A673 (cell line): ENCODE measurements at regions not wholly inside any gene's neighbourhood (a gene's known extent, or its start where the extent isn't known, plus 50 kb on each side); places are given as distances from the start of the nearest gene placed in this dataset.

Source experiments
- EZH2 ChIP-seq: fragments of 200-600 bp; sonication (generic); IDR thresholded peaks from 2 replicates; pipeline ENCODE4 v1.6.1; 2017; ENCODE audit warnings: borderline replicate concordance, low read depth, mild to moderate bottlenecking, mixed read lengths, antibody characterized with exemption, low read length; ENCODE audit not compliant: poor library complexity, severe bottlenecking
- TF ChIP-seq, protein P1 (sequence below): fragments of 300-800, 200-600 bp; sonication (generic); conservative IDR thresholded peaks from 2 replicates; pipeline ENCODE4 v1.5.1; 2017; ENCODE audit warnings: low read depth, mild to moderate bottlenecking, antibody characterized with exemption, low read length, moderate library complexity, mixed read lengths

DNA sequence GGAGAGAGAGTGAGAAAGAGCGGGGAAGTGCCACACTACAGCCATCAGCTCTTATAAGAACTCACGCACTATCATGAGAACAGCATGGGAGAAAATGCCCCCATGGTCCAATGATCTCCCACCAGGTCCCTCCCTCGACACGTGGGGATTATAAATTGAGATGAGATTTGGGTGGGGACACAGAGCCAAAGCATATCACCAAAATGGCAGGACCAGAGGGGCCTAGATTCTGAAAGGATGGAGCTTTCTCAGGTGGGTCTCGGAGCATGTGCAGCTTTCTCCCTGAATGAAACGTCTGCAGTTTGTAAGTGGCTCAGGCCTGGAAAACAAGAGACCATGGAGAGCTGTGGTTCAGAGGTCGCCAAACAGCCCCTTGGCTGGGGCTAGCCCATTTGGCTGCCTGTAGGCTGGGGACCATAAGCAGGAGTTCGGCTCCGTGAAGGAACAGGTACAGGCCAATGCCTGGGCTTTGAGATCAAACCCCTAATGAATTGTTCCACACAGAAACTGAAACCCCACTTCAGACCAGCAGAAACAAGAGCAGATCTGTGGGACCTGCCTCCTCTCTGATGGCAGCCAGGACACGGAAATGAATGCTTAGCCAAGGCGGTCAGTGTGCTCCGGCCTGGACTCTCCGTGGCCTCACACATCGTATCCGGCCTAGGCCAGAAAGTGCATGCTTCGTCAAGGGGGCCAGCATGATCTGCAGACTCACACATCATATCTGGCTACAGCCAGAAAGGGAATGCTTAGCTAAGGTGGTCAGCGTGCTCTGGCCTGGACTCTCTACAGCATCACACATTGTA is 111.2 kb upstream of the TMEM18 start:
- TF ChIP-seq, protein P1, sequence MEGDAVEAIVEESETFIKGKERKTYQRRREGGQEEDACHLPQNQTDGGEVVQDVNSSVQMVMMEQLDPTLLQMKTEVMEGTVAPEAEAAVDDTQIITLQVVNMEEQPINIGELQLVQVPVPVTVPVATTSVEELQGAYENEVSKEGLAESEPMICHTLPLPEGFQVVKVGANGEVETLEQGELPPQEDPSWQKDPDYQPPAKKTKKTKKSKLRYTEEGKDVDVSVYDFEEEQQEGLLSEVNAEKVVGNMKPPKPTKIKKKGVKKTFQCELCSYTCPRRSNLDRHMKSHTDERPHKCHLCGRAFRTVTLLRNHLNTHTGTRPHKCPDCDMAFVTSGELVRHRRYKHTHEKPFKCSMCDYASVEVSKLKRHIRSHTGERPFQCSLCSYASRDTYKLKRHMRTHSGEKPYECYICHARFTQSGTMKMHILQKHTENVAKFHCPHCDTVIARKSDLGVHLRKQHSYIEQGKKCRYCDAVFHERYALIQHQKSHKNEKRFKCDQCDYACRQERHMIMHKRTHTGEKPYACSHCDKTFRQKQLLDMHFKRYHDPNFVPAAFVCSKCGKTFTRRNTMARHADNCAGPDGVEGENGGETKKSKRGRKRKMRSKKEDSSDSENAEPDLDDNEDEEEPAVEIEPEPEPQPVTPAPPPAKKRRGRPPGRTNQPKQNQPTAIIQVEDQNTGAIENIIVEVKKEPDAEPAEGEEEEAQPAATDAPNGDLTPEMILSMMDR, result no peak
- no peak for TF ChIP-seq EZH2
